NB4 (cell line): ENCODE measurements at regions not wholly inside any gene's neighbourhood (a gene's known extent, or its start where the extent isn't known, plus 50 kb on each side); places are given as distances from the start of the nearest gene placed in this dataset.

ENCODE experiments used
- DNase-seq: peaks from one replicate; pipeline ENCODE4 v3.0.0; 2010; ENCODE audit warnings: low read depth
- H3K4me3 ChIP-seq: one replicate; pipeline ENCODE4 v1.5.1; 2011; ENCODE audit warnings: mild to moderate bottlenecking, low read depth, low read length, moderate library complexity
- CTCF ChIP-seq: IDR thresholded peaks from one replicate; pipeline ENCODE4 v1.5.1; 2012; ENCODE audit warnings: low read depth, low read length
- MAX ChIP-seq: IDR thresholded peaks from 2 replicates; pipeline ENCODE4 v1.6.1; 2011; ENCODE audit warnings: low read depth, low read length
- MYC ChIP-seq: IDR thresholded peaks from 2 replicates; pipeline ENCODE4 v1.6.1; 2011; ENCODE audit warnings: low read depth, low read length
- POLR2A ChIP-seq: IDR thresholded peaks from 2 replicates; pipeline ENCODE4 v1.6.1; 2011; ENCODE audit warnings: mild to moderate bottlenecking; ENCODE audit not compliant: insufficient read length; ENCODE audit errors: extremely low read depth

- peak; percentile 21 for DNase-seq
- no peak overlapping the region for H3K4me3 ChIP-seq
- TF ChIP-seq CTCF (peak; percentile 56), MYC (no peak)
Observed at GRCh38 chr5:44603496-44604272, 205.1 kb upstream of the MRPS30 start.

- TF ChIP-seq MYC (no peak), MAX (peak; percentile 44; the same call in 1 of the 2 replicates)
- H3K4me3 ChIP-seq = no peak overlapping the region
- peak; percentile 65 for DNase-seq
Observed at GRCh38 chr5:44574678-44575077, 185.5 kb upstream of the FGF10 start.

- TF ChIP-seq MAX (no peak), CTCF (no peak), MYC (no peak), POLR2A (no peak)
- no peak for DNase-seq
- H3K4me3 ChIP-seq = no peak overlapping the region
Observed at GRCh38 chr5:44568519-44568918, 179.3 kb upstream of the FGF10 start.

- no peak for TF ChIP-seq CTCF
- no peak for TF ChIP-seq MAX
- TF ChIP-seq MYC = no peak
- TF ChIP-seq POLR2A = no peak
- no peak for DNase-seq
- H3K4me3 ChIP-seq = no peak overlapping the region
Observed at GRCh38 chr5:44565902-44566301, 176.7 kb upstream of the FGF10 start.

- H3K4me3 ChIP-seq = no peak overlapping the region
- DNase-seq = no peak
- TF ChIP-seq CTCF = no peak
- TF ChIP-seq MAX = no peak
- TF ChIP-seq MYC = no peak
- no peak for TF ChIP-seq POLR2A
Observed at GRCh38 chr5:44565360-44565759, 176.1 kb upstream of the FGF10 start.

GRCh38 chr5:44546286-44546685 lies 157.1 kb upstream of the FGF10 start:
- DNase-seq = no peak
- H3K4me3 ChIP-seq = no peak overlapping the region
- TF ChIP-seq CTCF = no peak
- TF ChIP-seq MAX = no peak
- TF ChIP-seq POLR2A = no peak
- no peak for TF ChIP-seq MYC
